Stimulated activated CD4-positive, alpha-beta T cell treated with anti-CD3 and anti-CD28 coated beads, TNF-alpha, amount 100 ng/mL, for 24 hours (primary cell): ENCODE measurements at regions not wholly inside any gene's neighbourhood (a gene's known extent, or its start where the extent isn't known, plus 50 kb on each side); places are given as distances from the start of the nearest gene placed in this dataset.
A peak's percentile ranks its signal among the peaks of the same experiment; 100 is the strongest.
"Not testable (repeated sequence)": the region's sequence is repeated elsewhere in the genome, so short reads cannot be mapped to it uniquely, and the experiment has no call there.

Experiments
- DNase-seq, 3 experiments: peaks; one replicate each; pipeline ENCODE4 v3.0.0-alpha.2; 2020; ENCODE audit warnings: low read depth in 3 of 3

- no peak for DNase-seq
These were observed 295.6 kb downstream of the PTPRC start for GRCh38 chr1:198934426-198934825.

- peak in 2 of 3 experiments; percentile 16 for DNase-seq
These were observed 296.1 kb downstream of the PTPRC start for GRCh38 chr1:198934901-198935305.

GRCh38 chr1:198935306-198935921 is 296.6 kb downstream of the PTPRC start:
- DNase-seq = peak; percentile 22 to 52 (median 42)

GRCh38 chr1:198936371-198937083 is 297.7 kb downstream of the PTPRC start:
- DNase-seq = no peak

- DNase-seq = peak; percentile 7 to 19 (median 17)
These were observed 298.6 kb downstream of the PTPRC start for GRCh38 chr1:198937231-198938031.

- no peak for DNase-seq
These were observed 300.4 kb downstream of the PTPRC start for GRCh38 chr1:198939286-198939685.

- no peak for DNase-seq
These were observed 301.1 kb downstream of the PTPRC start for GRCh38 chr1:198939956-198940355.

- DNase-seq = no peak
These were observed 303.6 kb downstream of the PTPRC start for GRCh38 chr1:198942466-198942865.

- DNase-seq = no peak
These were observed 304.8 kb downstream of the PTPRC start for GRCh38 chr1:198943484-198944187.

- no peak for DNase-seq
These were observed 308.6 kb downstream of the PTPRC start for GRCh38 chr1:198947456-198947855.

GRCh38 chr1:198948895-198949659 is 310.2 kb downstream of the PTPRC start:
- DNase-seq = no peak

- no peak for DNase-seq
These were observed 311.2 kb downstream of the PTPRC start for GRCh38 chr1:198950036-198950435.

- no peak for DNase-seq
These were observed 316.2 kb downstream of the PTPRC start for GRCh38 chr1:198955085-198955484.

- DNase-seq = no peak
These were observed 318.2 kb downstream of the PTPRC start for GRCh38 chr1:198957044-198957443.

- no peak for DNase-seq
These were observed 320.2 kb downstream of the PTPRC start for GRCh38 chr1:198959032-198959431.

- DNase-seq = no peak
These were observed 320.8 kb downstream of the PTPRC start for GRCh38 chr1:198959676-198960075.

- DNase-seq = not testable (repeated sequence)
These were observed 325.0 kb downstream of the PTPRC start for GRCh38 chr1:198963796-198964195.

GRCh38 chr1:198966519-198966918 is 327.7 kb downstream of the PTPRC start:
- DNase-seq = no peak

GRCh38 chr1:198967566-198967965 is 328.7 kb downstream of the PTPRC start:
- no peak for DNase-seq

- DNase-seq = no peak
These were observed 330.0 kb downstream of the PTPRC start for GRCh38 chr1:198968866-198969265.

GRCh38 chr1:198969981-198970380 is 331.1 kb downstream of the PTPRC start:
- DNase-seq = no peak
